NB4 (cell line): ENCODE measurements at regions not wholly inside any gene's neighbourhood (a gene's known extent, or its start where the extent isn't known, plus 50 kb on each side); places are given as distances from the start of the nearest gene placed in this dataset.

Experiments used
- CTCF ChIP-seq: IDR thresholded peaks from one replicate; pipeline ENCODE4 v1.5.1; 2012; ENCODE audit warnings: low read depth, low read length
- TF ChIP-seq, protein P1 (sequence below): IDR thresholded peaks from 2 replicates; pipeline ENCODE4 v1.6.1; 2011; ENCODE audit warnings: low read depth, low read length

- TF ChIP-seq CTCF, result no peak
- TF ChIP-seq, protein P1, sequence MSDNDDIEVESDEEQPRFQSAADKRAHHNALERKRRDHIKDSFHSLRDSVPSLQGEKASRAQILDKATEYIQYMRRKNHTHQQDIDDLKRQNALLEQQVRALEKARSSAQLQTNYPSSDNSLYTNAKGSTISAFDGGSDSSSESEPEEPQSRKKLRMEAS, result no peak
These were observed 471.6 kb downstream of the PCDH19 start for GRCh38 chrX:99938464-99938863.
